Mesenchymal stem cell (in vitro differentiated cells and primary cell): ENCODE measurements at regions not wholly inside any gene's neighbourhood (a gene's known extent, or its start where the extent isn't known, plus 50 kb on each side); places are given as distances from the start of the nearest gene placed in this dataset.

ENCODE experiments used
- DNase-seq: peaks from one replicate; pipeline ENCODE4 v3.0.0-alpha.2; 2013
- H2AFZ ChIP-seq: one replicate; pipeline ENCODE4 v1.6.1; 2013; ENCODE audit warnings: low read depth, mild to moderate bottlenecking, control low read depth, inconsistent platforms, low read length, moderate library complexity
- H2AK5ac ChIP-seq: 2 replicates; pipeline ENCODE4 v1.6.1; 2013; ENCODE audit warnings: low read length, moderate library complexity, mild to moderate bottlenecking, inconsistent platforms; ENCODE audit not compliant: severe bottlenecking
- H2BK120ac ChIP-seq: one replicate; pipeline ENCODE4 v1.6.1; 2013; ENCODE audit warnings: low read depth, mild to moderate bottlenecking, inconsistent platforms, low read length, moderate library complexity
- H2BK12ac ChIP-seq, 2 experiments: one replicate each; pipeline ENCODE4 v1.6.1; 2013; ENCODE audit warnings: inconsistent platforms in 2 of 2, low read length in 2 of 2, mild to moderate bottlenecking in 2 of 2, moderate library complexity in 2 of 2, control low read depth in 1 of 2
- H2BK15ac ChIP-seq: one replicate; pipeline ENCODE4 v1.6.1; 2013; ENCODE audit warnings: mild to moderate bottlenecking, low read depth, inconsistent platforms; ENCODE audit not compliant: poor library complexity, severe bottlenecking
- H2BK5ac ChIP-seq: 2 replicates; pipeline ENCODE4 v1.6.1; 2013; ENCODE audit warnings: low read depth, mild to moderate bottlenecking, low read length, control low read depth, inconsistent platforms; ENCODE audit not compliant: poor library complexity, severe bottlenecking
- H3K14ac ChIP-seq, 2 experiments: one replicate each; pipeline ENCODE4 v1.6.1; 2013; ENCODE audit warnings: inconsistent platforms in 2 of 2, low read length in 2 of 2, control low read depth in 1 of 2, mild to moderate bottlenecking in 1 of 2, moderate library complexity in 1 of 2
- H3K18ac ChIP-seq, 2 experiments: one replicate each; pipeline ENCODE4 v1.6.1; 2013; ENCODE audit warnings: inconsistent platforms in 2 of 2, low read length in 2 of 2, control low read depth in 1 of 2, low read depth in 1 of 2, mild to moderate bottlenecking in 1 of 2
- H3K23ac ChIP-seq, 2 experiments: one replicate each; pipeline ENCODE4 v1.6.1; 2013; ENCODE audit warnings: inconsistent platforms in 2 of 2, low read length in 2 of 2, mild to moderate bottlenecking in 2 of 2, moderate library complexity in 2 of 2, control low read depth in 1 of 2
- H3K27ac ChIP-seq: 2 replicates; pipeline ENCODE4 v1.5.1; 2013; ENCODE audit warnings: mild to moderate bottlenecking, moderate library complexity, low read length, control low read depth, inconsistent platforms; ENCODE audit not compliant: poor library complexity, severe bottlenecking
- H3K27me3 ChIP-seq, 2 experiments: 2 replicates each; pipeline versions ENCODE4 v1.6.1 to v1.7.0; 2013; ENCODE audit warnings: low read length in 2 of 2, mild to moderate bottlenecking in 2 of 2, moderate library complexity in 2 of 2, control low read depth in 1 of 2, inconsistent platforms in 1 of 2; ENCODE audit not compliant: control insufficient read depth in 1 of 2, insufficient read depth in 1 of 2
- H3K36me3 ChIP-seq, 2 experiments: 2 replicates each; pipeline versions ENCODE4 v1.6.1 to v1.7.0; 2013; ENCODE audit warnings: low read length in 2 of 2, control low read depth in 1 of 2, inconsistent platforms in 1 of 2, low read depth in 1 of 2, mild to moderate bottlenecking in 1 of 2; ENCODE audit not compliant: insufficient read depth in 2 of 2, control insufficient read depth in 1 of 2
- H3K4ac ChIP-seq, 2 experiments: one replicate each; pipeline ENCODE4 v1.6.1; 2013; ENCODE audit warnings: inconsistent platforms in 2 of 2, low read length in 2 of 2, mild to moderate bottlenecking in 2 of 2, moderate library complexity in 2 of 2, control low read depth in 1 of 2, low read depth in 1 of 2
- H3K4me1 ChIP-seq: 2 replicates; pipeline ENCODE4 v1.6.1; 2013; ENCODE audit warnings: low read depth, low read length, control low read depth; ENCODE audit not compliant: control insufficient read depth, insufficient read depth
- H3K4me2 ChIP-seq: 2 replicates; pipeline ENCODE4 v1.6.1; 2013; ENCODE audit warnings: low read length, mild to moderate bottlenecking, inconsistent platforms; ENCODE audit not compliant: poor library complexity, severe bottlenecking
- H3K4me3 ChIP-seq, 2 experiments: 2 replicates each; pipeline versions ENCODE4 v1.5.1 to v1.7.0; 2013; ENCODE audit warnings: low read length in 2 of 2, mild to moderate bottlenecking in 2 of 2, control low read depth in 1 of 2, low read depth in 1 of 2; ENCODE audit not compliant: insufficient read depth in 1 of 2
- H3K79me1 ChIP-seq: replicated peaks from 2 replicates; pipeline ENCODE4 v1.6.1; 2013; ENCODE audit warnings: mild to moderate bottlenecking, control low read depth, low read length, inconsistent platforms; ENCODE audit not compliant: poor library complexity, severe bottlenecking
- H3K9ac ChIP-seq: 2 replicates; pipeline ENCODE4 v1.7.0; 2013; ENCODE audit warnings: mild to moderate bottlenecking, low read length, moderate library complexity
- H3K9me3 ChIP-seq: 2 replicates; pipeline ENCODE4 v1.7.0; 2013; ENCODE audit warnings: mild to moderate bottlenecking, low read length; ENCODE audit not compliant: control insufficient read depth
- H4K8ac ChIP-seq: one replicate; pipeline ENCODE4 v1.6.1; 2013; ENCODE audit warnings: inconsistent platforms, mild to moderate bottlenecking, low read length, moderate library complexity
- H4K91ac ChIP-seq: one replicate; pipeline ENCODE4 v1.6.1; 2013; ENCODE audit warnings: mild to moderate bottlenecking, low read length, inconsistent platforms
- WGBS: methylation state at CpG from one replicate; pipeline ENCODE4 v1.1.7; 2013; ENCODE audit warnings: mixed read lengths; 5-methylcytosine and 5-hydroxymethylcytosine counted together

- H2BK12ac ChIP-seq: no peak overlapping the region
- no peak overlapping the region for H3K4me2 ChIP-seq
- 96% methylated on average over 8 of the region's 11 CpGs for WGBS
- no peak overlapping the region for H2BK120ac ChIP-seq
- no peaks in the 10 kb centered on the region for H3K27me3 ChIP-seq
- no peak overlapping the region for H2BK5ac ChIP-seq
- no peak overlapping the region for H2BK15ac ChIP-seq
- H3K36me3 ChIP-seq: no peaks in the 10 kb centered on the region
- H2AFZ ChIP-seq: no peak overlapping the region
- no peaks in the 10 kb centered on the region for H3K79me1 ChIP-seq
- no peak overlapping the region for H2AK5ac ChIP-seq
- H3K4me1 ChIP-seq: no peaks in the 10 kb centered on the region
- H3K14ac ChIP-seq: no peak overlapping the region
- no peak overlapping the region for H4K91ac ChIP-seq
- H3K9ac ChIP-seq: no peak overlapping the region
- no peak overlapping the region for H3K18ac ChIP-seq
- H3K23ac ChIP-seq: no peak overlapping the region
- no peak overlapping the region for H3K4ac ChIP-seq
- H4K8ac ChIP-seq: no peak overlapping the region
- H3K9me3 ChIP-seq: no peaks in the 10 kb centered on the region
- DNase-seq: no peak
- H3K27ac ChIP-seq: no peak overlapping the region
- H3K4me3 ChIP-seq: no peak overlapping the region
Measured at GRCh38 chr16:65576139-65576538, 454.3 kb upstream of the CDH11 start.

- no peak overlapping the region for H2BK5ac ChIP-seq
- no peak overlapping the region for H3K9ac ChIP-seq
- no peak overlapping the region for H4K8ac ChIP-seq
- H3K9me3 ChIP-seq: no peaks in the 10 kb centered on the region
- H3K4me1 ChIP-seq: no peaks in the 10 kb centered on the region
- H3K18ac ChIP-seq: no peak overlapping the region
- H2AK5ac ChIP-seq: no peak overlapping the region
- DNase-seq: no peak
- H3K79me1 ChIP-seq: no peaks in the 10 kb centered on the region
- H4K91ac ChIP-seq: no peak overlapping the region
- no peak overlapping the region for H3K4ac ChIP-seq
- no peak overlapping the region for H3K4me3 ChIP-seq
- H3K4me2 ChIP-seq: no peak overlapping the region
- H3K36me3 ChIP-seq: no peaks in the 10 kb centered on the region
- WGBS: 88% methylated on average over 10 of the region's 13 CpGs
- H3K23ac ChIP-seq: no peak overlapping the region
- H2BK120ac ChIP-seq: no peak overlapping the region
- H3K14ac ChIP-seq: no peak overlapping the region
- no peak overlapping the region for H2AFZ ChIP-seq
- no peak overlapping the region for H2BK12ac ChIP-seq
- H3K27ac ChIP-seq: no peak overlapping the region
- H3K27me3 ChIP-seq: no peaks in the 10 kb centered on the region
- no peak overlapping the region for H2BK15ac ChIP-seq
Measured at GRCh38 chr16:65574326-65574966, 452.6 kb upstream of the CDH11 start.

GRCh38 chr16:65572156-65572555 lies 450.3 kb upstream of the CDH11 start:
- Histone ChIP-seq H3K27ac (no peak overlapping the region), H3K4me2 (no peak overlapping the region), H3K4ac (no peak overlapping the region), H2BK5ac (no peak overlapping the region), H3K9me3 (no peaks in the 10 kb centered on the region), H2BK12ac (no peak overlapping the region), H3K79me1 (no peaks in the 10 kb centered on the region), H2BK15ac (no peak overlapping the region), H4K8ac (no peak overlapping the region), H2BK120ac (no peak overlapping the region), H3K4me1 (no peaks in the 10 kb centered on the region), H3K18ac (peak overlapping the region in 1 of 2 experiments; percentile 72), H3K27me3 (no peaks in the 10 kb centered on the region), H2AFZ (peak overlapping the region; percentile 69), H4K91ac (no peak overlapping the region), H3K36me3 (no peaks in the 10 kb centered on the region), H3K4me3 (no peak overlapping the region), H3K23ac (no peak overlapping the region), H2AK5ac (no peak overlapping the region), H3K14ac (no peak overlapping the region), H3K9ac (peak overlapping the region; percentile 33)
- whole genome bisulfite sequencing: 11% methylated on average over 1 of the region's 1 CpG
- peak; percentile 86 for DNase-seq

GRCh38 chr16:65570261-65570660 lies 448.4 kb upstream of the CDH11 start:
- H3K23ac ChIP-seq: no peak overlapping the region
- no peak overlapping the region for H4K8ac ChIP-seq
- H3K14ac ChIP-seq: no peak overlapping the region
- no peak overlapping the region for H2BK12ac ChIP-seq
- no peak overlapping the region for H2AK5ac ChIP-seq
- no peaks in the 10 kb centered on the region for H3K36me3 ChIP-seq
- H3K4ac ChIP-seq: no peak overlapping the region
- H2BK15ac ChIP-seq: no peak overlapping the region
- no peak overlapping the region for H3K18ac ChIP-seq
- no peaks in the 10 kb centered on the region for H3K27me3 ChIP-seq
- WGBS: no CpG with 5 or more reads among the region's 1 CpG
- H2BK120ac ChIP-seq: no peak overlapping the region
- no peaks in the 10 kb centered on the region for H3K79me1 ChIP-seq
- no peak for DNase-seq
- H3K4me1 ChIP-seq: no peaks in the 10 kb centered on the region
- H4K91ac ChIP-seq: no peak overlapping the region
- no peak overlapping the region for H3K4me3 ChIP-seq
- H2BK5ac ChIP-seq: no peak overlapping the region
- H2AFZ ChIP-seq: no peak overlapping the region
- H3K27ac ChIP-seq: no peak overlapping the region
- H3K9ac ChIP-seq: peak overlapping the region; percentile 44
- no peaks in the 10 kb centered on the region for H3K9me3 ChIP-seq
- H3K4me2 ChIP-seq: no peak overlapping the region
